HG03175 (cell line): ENCODE measurements at regions not wholly inside any gene's neighbourhood (a gene's known extent, or its start where the extent isn't known, plus 50 kb on each side); places are given as distances from the start of the nearest gene placed in this dataset.
"Not testable (repeated sequence)": the region's sequence is repeated elsewhere in the genome, so short reads cannot be mapped to it uniquely, and the experiment has no call there.

ENCODE experiments used
- ATAC-seq: cut with Tn5 transposase; IDR thresholded peaks from one replicate; pipeline ENCODE4 v1.9.1; 2021; ENCODE audit warnings: mild to moderate bottlenecking, moderate library complexity; ENCODE audit not compliant: unreplicated experiment

- no peak for ATAC-seq
These were observed 84.3 kb upstream of the TAB2 start for GRCh38 chr6:149233056-149233715.

- ATAC-seq, result no peak
These were observed 83.2 kb upstream of the TAB2 start for GRCh38 chr6:149234051-149234962.

- peak; percentile 88 for ATAC-seq
These were observed 82.4 kb upstream of the TAB2 start for GRCh38 chr6:149235130-149235561.

GRCh38 chr6:149236589-149236988 is 80.9 kb upstream of the TAB2 start:
- ATAC-seq, result no peak

GRCh38 chr6:149237464-149237863 is 80.0 kb upstream of the TAB2 start:
- ATAC-seq, result no peak

GRCh38 chr6:149239573-149240209 is 77.8 kb upstream of the TAB2 start:
- ATAC-seq, result no peak

GRCh38 chr6:149242883-149243282 is 74.6 kb upstream of the TAB2 start:
- ATAC-seq, result no peak

- ATAC-seq, result no peak
These were observed 73.4 kb upstream of the TAB2 start for GRCh38 chr6:149244105-149244504.

GRCh38 chr6:149246691-149247384 is 70.7 kb upstream of the TAB2 start:
- ATAC-seq, result peak; percentile 92

GRCh38 chr6:149247385-149247763 is 70.1 kb upstream of the TAB2 start:
- no peak for ATAC-seq

- not testable (repeated sequence) for ATAC-seq
These were observed 69.2 kb upstream of the TAB2 start for GRCh38 chr6:149248263-149248662.

GRCh38 chr6:149248693-149249369 is 68.7 kb upstream of the TAB2 start:
- no peak for ATAC-seq

- no peak for ATAC-seq
These were observed 67.8 kb upstream of the TAB2 start for GRCh38 chr6:149249370-149250357.

GRCh38 chr6:149250951-149251350 is 66.6 kb upstream of the TAB2 start:
- ATAC-seq, result no peak

- no peak for ATAC-seq
These were observed 64.9 kb upstream of the TAB2 start for GRCh38 chr6:149252622-149253021.

GRCh38 chr6:149254253-149254652 is 63.3 kb upstream of the TAB2 start:
- no peak for ATAC-seq

GRCh38 chr6:149259753-149260152 is 57.8 kb upstream of the TAB2 start:
- no peak for ATAC-seq

- no peak for ATAC-seq
These were observed 57.2 kb upstream of the TAB2 start for GRCh38 chr6:149260214-149260874.
